Epithelial cell of proximal tubule (primary cell): ENCODE measurements at regions not wholly inside any gene's neighbourhood (a gene's known extent, or its start where the extent isn't known, plus 50 kb on each side); places are given as distances from the start of the nearest gene placed in this dataset.
A peak's percentile ranks its signal among the peaks of the same experiment; 100 is the strongest.
"Not testable (repeated sequence)": the region's sequence is repeated elsewhere in the genome, so short reads cannot be mapped to it uniquely, and the experiment has no call there.

Experiments used
- DNase-seq: peaks from one replicate; pipeline ENCODE4 v3.0.0-alpha.2; 2011; ENCODE audit warnings: low read depth
- H3K4me3 ChIP-seq: 2 replicates; pipeline ENCODE4 v1.5.1; 2011; ENCODE audit warnings: low read depth, mild to moderate bottlenecking, low read length
- TF ChIP-seq, protein P1 (sequence below): conservative IDR thresholded peaks from 2 replicates; pipeline ENCODE4 v1.5.1; 2012; ENCODE audit warnings: low read depth, mild to moderate bottlenecking, low read length

DNA sequence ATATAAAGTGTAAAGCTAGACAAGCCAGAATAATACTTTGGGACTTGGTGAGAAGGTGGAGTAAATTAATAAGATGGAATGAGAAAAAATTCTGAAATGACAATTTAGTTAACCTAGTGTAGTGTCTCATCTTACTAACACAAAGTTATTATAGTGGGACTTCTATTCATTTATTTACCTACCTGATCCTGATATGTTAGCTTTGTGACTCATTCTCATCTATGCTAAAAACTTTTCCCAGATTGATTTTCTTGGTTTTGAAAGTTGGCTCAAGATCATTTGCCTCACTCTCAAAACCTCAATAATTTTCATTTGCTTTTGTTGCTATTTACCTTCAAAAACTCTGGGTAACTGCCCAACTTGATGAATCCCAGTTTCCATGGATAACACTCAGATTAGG, 698.6 kb downstream of the SH3BGRL start:
- H3K4me3 ChIP-seq, result no peak overlapping the region
- TF ChIP-seq, protein P1, sequence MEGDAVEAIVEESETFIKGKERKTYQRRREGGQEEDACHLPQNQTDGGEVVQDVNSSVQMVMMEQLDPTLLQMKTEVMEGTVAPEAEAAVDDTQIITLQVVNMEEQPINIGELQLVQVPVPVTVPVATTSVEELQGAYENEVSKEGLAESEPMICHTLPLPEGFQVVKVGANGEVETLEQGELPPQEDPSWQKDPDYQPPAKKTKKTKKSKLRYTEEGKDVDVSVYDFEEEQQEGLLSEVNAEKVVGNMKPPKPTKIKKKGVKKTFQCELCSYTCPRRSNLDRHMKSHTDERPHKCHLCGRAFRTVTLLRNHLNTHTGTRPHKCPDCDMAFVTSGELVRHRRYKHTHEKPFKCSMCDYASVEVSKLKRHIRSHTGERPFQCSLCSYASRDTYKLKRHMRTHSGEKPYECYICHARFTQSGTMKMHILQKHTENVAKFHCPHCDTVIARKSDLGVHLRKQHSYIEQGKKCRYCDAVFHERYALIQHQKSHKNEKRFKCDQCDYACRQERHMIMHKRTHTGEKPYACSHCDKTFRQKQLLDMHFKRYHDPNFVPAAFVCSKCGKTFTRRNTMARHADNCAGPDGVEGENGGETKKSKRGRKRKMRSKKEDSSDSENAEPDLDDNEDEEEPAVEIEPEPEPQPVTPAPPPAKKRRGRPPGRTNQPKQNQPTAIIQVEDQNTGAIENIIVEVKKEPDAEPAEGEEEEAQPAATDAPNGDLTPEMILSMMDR, result no peak
- no peak for DNase-seq

DNA sequence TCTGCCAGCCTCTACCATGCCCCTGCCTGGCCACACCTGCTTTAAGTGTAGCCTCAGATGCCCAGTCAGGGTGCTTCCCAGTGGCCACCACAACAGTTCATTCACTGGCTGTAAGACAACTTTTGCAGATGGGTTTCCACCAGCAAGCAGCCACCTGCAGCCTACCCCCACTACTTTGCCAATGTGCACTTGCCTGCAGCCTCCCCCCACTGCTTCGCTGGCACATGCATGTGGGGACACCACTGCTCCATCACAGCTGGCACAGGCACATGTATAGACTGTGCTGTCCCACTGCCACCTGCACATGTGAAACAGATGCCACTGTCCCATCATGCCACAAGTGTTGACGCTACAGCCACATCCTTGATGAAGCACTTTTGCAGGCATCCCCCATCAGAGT, 723.9 kb downstream of the SH3BGRL start:
- no peak overlapping the region for H3K4me3 ChIP-seq
- no peak for DNase-seq
- TF ChIP-seq, protein P1, result no peak

DNA sequence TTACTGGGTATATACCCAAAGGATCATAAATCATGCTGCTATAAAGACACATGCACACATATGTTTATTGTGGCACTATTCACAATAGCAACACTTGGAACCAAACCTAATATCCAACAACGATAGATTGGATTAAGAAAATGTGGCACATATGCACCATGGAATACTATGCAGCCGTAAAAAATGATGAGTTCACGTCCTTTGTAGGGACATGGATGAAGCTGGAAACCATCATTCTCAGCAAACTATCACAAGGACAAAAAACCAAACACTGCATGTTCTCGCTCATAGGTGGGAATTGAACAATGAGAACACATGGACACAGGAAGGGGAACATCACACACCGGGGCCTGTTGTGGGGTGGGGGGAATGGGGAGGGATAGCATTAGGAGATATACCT, 744.0 kb downstream of the SH3BGRL start:
- not testable (repeated sequence) for DNase-seq

DNA sequence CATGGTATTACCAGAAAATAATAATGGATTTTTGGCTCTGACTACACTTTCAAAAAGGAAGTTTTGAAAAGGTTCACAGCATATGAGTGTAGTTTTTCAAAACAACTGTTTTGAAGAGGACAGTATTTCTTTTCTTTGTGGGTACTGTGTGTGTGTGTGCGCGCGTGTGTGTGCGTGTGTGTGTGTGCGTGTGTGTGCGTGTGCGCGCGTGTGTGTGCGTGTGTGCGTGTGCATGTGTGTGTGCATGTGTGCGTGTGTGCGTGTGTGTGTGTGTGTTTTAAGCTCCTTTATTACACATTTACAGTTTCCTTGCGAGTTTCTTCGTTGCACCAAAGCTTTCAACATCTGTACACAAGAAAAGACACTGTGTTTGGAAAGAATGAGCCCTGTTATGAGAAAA, 755.4 kb downstream of the SH3BGRL start:
- H3K4me3 ChIP-seq, result no peak overlapping the region
- TF ChIP-seq, protein P1, result no peak
- DNase-seq, result no peak

More for the DNA sequence above, 744.0 kb downstream of the SH3BGRL start:
- H3K4me3 ChIP-seq, result not testable (repeated sequence)

DNA sequence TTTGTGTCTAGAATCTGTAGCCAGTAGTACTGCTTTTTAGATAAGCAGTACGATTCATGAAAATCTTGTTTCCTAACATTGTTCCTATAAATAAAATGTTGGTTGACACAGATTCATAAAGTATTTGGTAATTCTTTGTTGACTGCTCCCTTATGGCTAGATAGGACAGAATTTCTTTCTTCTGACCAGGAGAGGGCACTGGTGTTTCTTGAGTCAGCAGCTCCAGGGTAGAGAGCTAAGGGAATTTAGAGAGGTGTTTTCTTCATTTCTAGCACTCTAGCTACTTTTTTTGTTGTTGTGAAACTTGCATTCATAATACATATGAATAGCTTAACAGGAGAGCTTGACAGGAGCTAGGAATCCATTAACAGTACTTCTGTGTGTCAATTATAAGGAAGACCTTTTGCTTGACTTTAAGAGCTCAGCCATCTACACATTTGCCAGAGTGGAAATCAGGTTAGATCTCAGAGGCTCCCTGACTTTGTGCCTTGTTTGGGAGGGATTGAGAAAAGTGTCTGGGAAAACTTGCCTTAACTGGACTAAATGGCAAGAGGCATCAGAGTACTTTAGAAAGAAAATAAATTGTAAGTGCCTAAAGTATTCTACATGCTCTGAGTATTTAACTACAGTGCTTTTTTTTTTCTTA, 756.1 kb downstream of the SH3BGRL start:
- DNase-seq, result no peak
- H3K4me3 ChIP-seq, result no peak overlapping the region
- TF ChIP-seq, protein P1, result peak; percentile 44

DNA sequence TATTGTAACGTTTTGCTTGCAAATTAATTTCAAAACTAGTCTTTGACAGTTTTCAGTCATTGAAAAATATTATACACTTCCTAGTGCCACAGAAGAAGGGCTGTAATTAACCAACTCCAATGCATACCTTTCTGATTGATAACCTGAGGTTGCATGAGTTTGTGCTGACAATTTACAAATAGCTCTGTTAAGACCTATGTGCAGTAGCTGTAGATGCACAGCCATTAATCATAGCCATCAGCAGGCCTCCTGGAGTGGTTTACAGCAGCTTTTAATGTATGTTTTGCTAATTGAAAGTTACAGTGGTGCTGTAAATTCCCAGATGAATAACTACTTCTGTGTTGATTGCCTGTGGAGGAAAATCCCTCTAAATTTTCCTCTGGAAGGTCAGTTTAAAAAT, 758.1 kb downstream of the SH3BGRL start:
- no peak overlapping the region for H3K4me3 ChIP-seq
- no peak for DNase-seq
- TF ChIP-seq, protein P1, result no peak

DNA sequence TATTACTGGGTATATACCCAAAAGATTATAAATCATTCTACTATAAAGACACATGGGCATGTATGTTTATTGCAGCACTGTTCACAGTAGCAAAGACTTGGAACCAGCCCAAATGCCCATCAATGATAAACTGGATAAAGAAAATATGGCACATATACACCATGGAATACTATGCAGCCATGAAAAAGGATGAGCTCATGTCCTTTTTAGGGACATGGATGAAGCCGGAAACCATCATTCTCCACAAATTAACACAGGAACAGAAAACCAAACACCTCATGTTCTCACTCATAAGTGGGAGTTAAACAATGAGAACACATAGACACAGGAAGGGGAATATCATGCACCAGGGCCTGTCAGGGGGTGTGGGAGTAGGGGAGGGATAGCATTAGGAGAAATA, 772.5 kb downstream of the SH3BGRL start:
- H3K4me3 ChIP-seq, DNase-seq: not testable (repeated sequence)

DNA sequence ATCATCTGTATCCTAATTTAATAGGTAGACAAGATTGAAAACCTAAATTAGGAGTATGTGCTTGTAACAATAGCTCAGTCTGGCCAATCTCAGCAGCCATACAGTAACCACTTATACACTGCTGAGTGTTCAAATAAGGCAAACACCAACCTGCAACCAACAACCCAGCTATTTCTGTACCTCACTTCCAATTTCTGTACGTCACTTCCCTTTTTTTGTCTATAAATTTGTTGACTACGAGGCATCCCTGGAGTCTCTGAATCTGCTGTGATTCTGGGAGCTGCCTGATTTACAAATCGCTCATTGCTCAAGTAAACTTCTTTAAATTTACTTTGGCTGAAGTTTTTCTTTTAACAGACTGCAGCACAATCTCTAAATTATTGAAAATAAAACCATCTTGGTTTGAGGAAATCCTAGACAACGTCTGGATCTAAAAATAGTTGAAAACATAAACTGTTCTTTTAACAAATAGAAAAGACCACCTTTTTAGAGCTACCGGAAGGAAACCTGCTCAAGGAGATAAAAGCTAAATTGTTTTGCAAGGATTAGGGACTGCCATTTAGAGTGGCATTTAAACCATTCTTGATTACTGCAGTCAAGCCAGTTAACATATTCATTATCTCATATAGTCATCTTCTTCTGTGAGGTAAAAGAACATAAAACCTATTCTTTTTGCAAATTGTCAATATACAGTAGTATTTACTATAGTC, 778.1 kb downstream of the SH3BGRL start:
- TF ChIP-seq, protein P1, result no peak
- DNase-seq, result no peak
- H3K4me3 ChIP-seq, result no peak overlapping the region

DNA sequence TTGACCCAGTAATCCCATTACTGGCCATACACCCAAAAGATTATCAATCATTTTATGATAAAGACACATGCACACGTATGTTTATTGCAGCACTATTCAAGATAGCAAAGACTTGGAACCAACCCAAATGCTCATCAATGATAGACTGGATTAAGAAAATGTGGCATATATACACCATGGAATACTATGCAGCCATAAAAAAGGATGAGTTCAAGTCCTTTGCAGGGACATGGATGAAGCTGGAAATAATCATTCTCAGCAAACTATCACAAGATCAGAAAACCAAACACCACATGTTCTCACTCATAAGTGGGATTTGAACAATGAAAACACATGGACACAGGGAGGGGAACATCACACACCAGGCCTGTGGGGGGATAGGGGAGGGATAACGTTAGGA, 785.3 kb downstream of the SH3BGRL start:
- H3K4me3 ChIP-seq, DNase-seq: not testable (repeated sequence)
